Prostate gland (tissue), 2 donors: ENCODE measurements at regions not wholly inside any gene's neighbourhood (a gene's known extent, or its start where the extent isn't known, plus 50 kb on each side); places are given as distances from the start of the nearest gene placed in this dataset.

Experiments used
- DNase-seq: peaks from one replicate; pipeline ENCODE4 v3.0.0-alpha.2; 2019; ENCODE audit warnings: low spot score
- H3K27ac ChIP-seq, 2 donors: fragments of 200-600 bp; sonication (generic); 2 replicates each; pipeline ENCODE4 v1.5.1; 2017 to 2019
- H3K27me3 ChIP-seq: fragments of 200-600 bp; sonication (generic); replicated peaks from 2 replicates; pipeline ENCODE4 v1.5.1; 2019; ENCODE audit not compliant: insufficient read depth
- H3K36me3 ChIP-seq, 2 donors: fragments of 200-600 bp; sonication (generic); 1 replicate in 1 of 2; 2 replicates in 1 of 2; pipeline versions ENCODE4 v1.5.1 to v1.8.1; 2017 to 2019
- H3K4me1 ChIP-seq: fragments of 200-600 bp; sonication (generic); replicated peaks from 2 replicates; pipeline ENCODE4 v1.5.1; 2019
- H3K4me3 ChIP-seq, 2 donors: fragments of 200-600 bp; sonication (generic); 2 replicates each; pipeline ENCODE4 v1.5.1; 2017 to 2019
- H3K9me3 ChIP-seq: fragments of 200-600 bp; sonication (generic); 2 replicates; pipeline ENCODE4 v1.5.1; 2017
- CTCF ChIP-seq, 4 experiments: fragments of 200-600 bp in 2 of 4; fragments of 450-650 bp in 2 of 4; sonication (generic) in 2 of 4; IDR thresholded peaks; 1 replicate in 3 of 4; 2 replicates in 1 of 4; pipeline ENCODE4 v1.5.1; 2016 to 2019; ENCODE audit warnings: antibody characterized with exemption in 4 of 4, mild to moderate bottlenecking in 2 of 4, moderate library complexity in 2 of 4
- POLR2A ChIP-seq: fragments of 450-650 bp; IDR thresholded peaks from one replicate; pipeline ENCODE4 v1.6.1; 2016; ENCODE audit warnings: antibody characterized with exemption, mild to moderate bottlenecking
- POLR2AphosphoS5 ChIP-seq: sonication (generic); formaldehyde crosslinking; IDR thresholded peaks from one replicate; pipeline ENCODE4 v1.6.1; 2017; ENCODE audit warnings: antibody characterized with exemption
- WGBS: methylation state at CpG from one replicate; pipeline ENCODE4 v1.1.5; 2018; 5-methylcytosine and 5-hydroxymethylcytosine counted together
- intact Hi-C: fragments of 100-400 bp; cut with DNase I; formaldehyde crosslinking; loops from one replicate; pipeline ENCODE4 v1.14.2; 2022

DNA sequence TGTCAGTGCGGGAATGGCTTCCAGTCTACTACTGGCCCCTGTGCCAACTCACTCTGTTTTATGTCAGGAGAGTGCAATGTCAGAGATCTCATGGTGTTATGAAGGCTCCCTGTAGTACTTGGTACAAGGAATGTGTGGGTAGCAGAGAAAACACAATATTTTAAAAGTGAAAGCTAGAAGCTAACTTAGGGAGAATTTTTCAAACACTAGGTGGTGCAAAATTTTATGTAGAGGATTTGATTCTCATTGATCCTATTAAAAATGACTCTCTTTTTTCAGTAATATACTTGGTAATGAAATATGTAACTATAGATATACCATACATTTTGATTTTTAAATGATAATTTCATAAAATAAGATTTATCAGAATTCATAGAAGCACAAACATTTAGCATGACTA lies 134.7 kb downstream of the JRKL start:
- H3K4me1 ChIP-seq: no peaks in the 10 kb centered on the region
- no peak overlapping the region for H3K27ac ChIP-seq
- no peaks in the 10 kb centered on the region for H3K36me3 ChIP-seq
- TF ChIP-seq CTCF (IDR thresholded peaks at IDR 0.05) (no peak), POLR2A (no peak), POLR2AphosphoS5 (no peak)
- no peak for DNase-seq
- WGBS: 93% methylated on average over 1 of the region's 1 CpG
- intact Hi-C loops: no loop called here
- H3K4me3 ChIP-seq: no peak overlapping the region
- H3K9me3 ChIP-seq: no peaks in the 10 kb centered on the region
- no peaks in the 10 kb centered on the region for H3K27me3 ChIP-seq

- Histone ChIP-seq H3K4me3 (no peak overlapping the region), H3K36me3 (no peaks in the 10 kb centered on the region), H3K27ac (no peak overlapping the region), H3K4me1 (no peaks in the 10 kb centered on the region), H3K27me3 (no peaks in the 10 kb centered on the region), H3K9me3 (no peaks in the 10 kb centered on the region)
- WGBS: 46% methylated on average over 1 of the region's 1 CpG
- TF ChIP-seq POLR2AphosphoS5 (no peak), CTCF (IDR thresholded peaks at IDR 0.05) (no peak), POLR2A (no peak)
- intact Hi-C loops: no loop called here
- DNase-seq: no peak
Observed at GRCh38 chr11:96530473-96530872, 140.7 kb downstream of the JRKL start.

- no peaks in the 10 kb centered on the region for H3K9me3 ChIP-seq
- 77% methylated on average over 4 of the region's 4 CpGs for WGBS
- no peak for DNase-seq
Observed at GRCh38 chr11:96538104-96538503, 148.3 kb downstream of the JRKL start.

DNA sequence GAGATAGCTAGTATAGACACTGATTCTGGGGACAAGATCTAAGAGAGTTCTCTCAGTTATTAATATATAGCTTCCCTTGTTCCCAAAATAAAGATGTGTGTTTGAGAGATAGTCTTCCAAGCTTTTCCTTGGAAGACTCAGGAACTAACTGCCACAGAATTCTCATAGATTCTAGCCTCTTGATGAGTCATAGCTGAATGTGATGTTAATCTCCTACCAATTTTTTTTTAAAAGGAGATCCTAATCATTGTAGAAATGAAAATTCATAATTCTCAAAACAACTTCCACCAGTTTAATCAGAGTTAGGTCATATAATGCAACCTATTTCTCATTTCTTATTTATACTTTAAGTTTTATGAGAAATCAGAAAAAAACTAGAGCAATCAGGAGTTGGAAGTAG lies 148.8 kb downstream of the JRKL start:
- Histone ChIP-seq H3K36me3 (no peaks in the 10 kb centered on the region), H3K4me3 (no peak overlapping the region), H3K9me3 (no peaks in the 10 kb centered on the region), H3K4me1 (no peaks in the 10 kb centered on the region), H3K27me3 (no peaks in the 10 kb centered on the region), H3K27ac (no peak overlapping the region)
- TF ChIP-seq POLR2A: no peak
- no peak for TF ChIP-seq POLR2AphosphoS5
- no peak for TF ChIP-seq CTCF (IDR thresholded peaks at IDR 0.05)
- intact Hi-C loops: no loop called here
- no peak for DNase-seq

More at GRCh38 chr11:96538104-96538503, 148.3 kb downstream of the JRKL start:
- no peaks in the 10 kb centered on the region for H3K27me3 ChIP-seq
- H3K4me3 ChIP-seq: no peak overlapping the region
- no peak overlapping the region for H3K27ac ChIP-seq
- H3K36me3 ChIP-seq: no peaks in the 10 kb centered on the region
- no peak for TF ChIP-seq POLR2AphosphoS5
- no peak for TF ChIP-seq POLR2A
- TF ChIP-seq CTCF (IDR thresholded peaks at IDR 0.05): no peak
- no peaks in the 10 kb centered on the region for H3K4me1 ChIP-seq
- intact Hi-C loops: no loop called here

DNA sequence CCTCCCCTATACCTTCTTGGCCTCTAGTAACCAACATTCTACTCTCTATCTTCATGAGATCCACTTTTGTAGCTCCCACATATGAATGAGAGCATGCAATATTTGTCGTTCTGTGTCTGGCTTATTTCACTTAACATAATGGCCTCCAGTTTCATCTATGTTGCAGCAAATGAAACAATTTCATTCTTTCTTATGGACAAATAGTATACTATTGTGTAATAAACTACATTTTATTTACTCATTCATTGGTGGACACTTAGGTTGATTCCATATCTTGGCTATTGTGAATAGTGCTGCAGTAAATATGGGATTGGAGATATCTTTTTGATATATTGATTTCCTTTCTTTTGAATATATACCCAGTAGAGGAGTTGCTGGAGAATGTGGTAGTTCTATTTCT lies 151.1 kb downstream of the JRKL start:
- TF ChIP-seq POLR2A (no peak), CTCF (IDR thresholded peaks at IDR 0.05) (no peak), POLR2AphosphoS5 (no peak)
- Histone ChIP-seq H3K36me3 (no peaks in the 10 kb centered on the region), H3K4me1 (no peaks in the 10 kb centered on the region), H3K9me3 (no peaks in the 10 kb centered on the region), H3K27ac (no peak overlapping the region), H3K4me3 (no peak overlapping the region), H3K27me3 (no peaks in the 10 kb centered on the region)
- WGBS: 96% methylated on average over 1 of the region's 1 CpG
- intact Hi-C loops: no loop called here
- DNase-seq: no peak
